Endothelial cell of umbilical vein (primary cell): ENCODE measurements at regions not wholly inside any gene's neighbourhood (a gene's known extent, or its start where the extent isn't known, plus 50 kb on each side); places are given as distances from the start of the nearest gene placed in this dataset.

Source experiments
- BruUV-seq: library from RNA; stranded (reverse); fragments of 400-500 nt; replicated peaks from 2 replicates; lab custom pipeline; 2021; lab: Mats Ljungman, UMichigan
- CTCF ChIA-PET: fragments of 300-600, 350-600 bp; sonication (Branson Sonifier 250); formaldehyde crosslinking; loops from one replicate; lab custom pipeline; 2021; ENCODE audit warnings: antibody characterized with exemption, inconsistent platforms; lab: Charles Lee
- POLR2A ChIA-PET: fragments of 300-600, 350-600 bp; sonication (Branson Sonifier 250); formaldehyde crosslinking; loops from one replicate; lab custom pipeline; 2021; ENCODE audit warnings: antibody characterized with exemption, inconsistent platforms; lab: Charles Lee
- DNase-seq: peaks from one replicate; pipeline ENCODE4 v3.0.0-alpha.2; 2011; ENCODE audit warnings: low read depth, low spot score
- FAIRE-seq: peaks from 2 replicates; lab custom pipeline; 2011; peaks lifted over from hg19 to GRCh38; lab: Jason Lieb, UNC
- H2AFZ ChIP-seq: 2 replicates; pipeline ENCODE4 v1.6.0; 2012; ENCODE audit warnings: low read depth, low read length, control low read depth, inconsistent platforms
- H3K27ac ChIP-seq: 2 replicates; pipeline ENCODE4 v1.5.1; 2011; ENCODE audit warnings: low read depth, mild to moderate bottlenecking, control low read depth, low read length, moderate library complexity; ENCODE audit not compliant: insufficient read depth
- H3K27me3 ChIP-seq, 2 experiments: 2 replicates each; pipeline versions ENCODE4 v1.6.0 to v1.6.1; 2011; ENCODE audit warnings: low read length in 2 of 2, mixed read lengths in 1 of 2; ENCODE audit not compliant: control insufficient read depth in 2 of 2, insufficient read depth in 2 of 2
- H3K36me3 ChIP-seq, 2 experiments: 2 replicates in 1 of 2; 3 replicates in 1 of 2; pipeline ENCODE4 v1.5.1; 2011; ENCODE audit warnings: low read length in 2 of 2, mild to moderate bottlenecking in 1 of 2, moderate library complexity in 1 of 2; ENCODE audit not compliant: control insufficient read depth in 2 of 2, insufficient read depth in 2 of 2; ENCODE audit errors: extremely low read depth in 1 of 2
- H3K4me1 ChIP-seq: 3 replicates; pipeline ENCODE4 v1.5.1; 2011; ENCODE audit warnings: mild to moderate bottlenecking, low read length; ENCODE audit not compliant: control insufficient read depth, insufficient read depth; ENCODE audit errors: extremely low read depth
- H3K4me2 ChIP-seq: 2 replicates; pipeline ENCODE4 v1.6.1; 2011; ENCODE audit warnings: low read length, control low read depth, mixed read lengths; ENCODE audit not compliant: insufficient read depth
- H3K4me3 ChIP-seq, 3 experiments: fragments of 200-600 bp in 1 of 3; sonication (generic), shearing (Covaris generic) in 1 of 3; replicated peaks in 1 of 3; 2 replicates each; pipeline ENCODE4 v1.5.1; 2011 to 2016; ENCODE audit warnings: control low read depth in 3 of 3, low read length in 3 of 3, mild to moderate bottlenecking in 2 of 3, inconsistent platforms in 1 of 3, low read depth in 1 of 3, moderate library complexity in 1 of 3; ENCODE audit not compliant: insufficient read depth in 1 of 3
- H3K79me2 ChIP-seq: 2 replicates; pipeline ENCODE4 v1.6.0; 2012; ENCODE audit warnings: low read length, inconsistent platforms; ENCODE audit not compliant: control insufficient read depth, insufficient read depth
- H3K9ac ChIP-seq: replicated peaks from 2 replicates; pipeline ENCODE3; 2011; ENCODE audit warnings: low read length, control low read depth; ENCODE audit not compliant: insufficient read depth; ENCODE audit errors: extremely low read depth
- H3K9me1 ChIP-seq: replicated peaks from 3 replicates; pipeline ENCODE4 v1.6.0; 2011; ENCODE audit warnings: mild to moderate bottlenecking, low read length; ENCODE audit not compliant: control insufficient read depth, insufficient read depth; ENCODE audit errors: extremely low read depth
- H3K9me3 ChIP-seq: replicated peaks from 2 replicates; pipeline ENCODE4 v1.5.1; 2012; ENCODE audit warnings: low read length, inconsistent platforms; ENCODE audit not compliant: control insufficient read depth, insufficient read depth
- H4K20me1 ChIP-seq: replicated peaks from 2 replicates; pipeline ENCODE3; 2011; ENCODE audit warnings: mild to moderate bottlenecking, low read length; ENCODE audit not compliant: control insufficient read depth, insufficient read depth; ENCODE audit errors: extremely low read depth
- EZH2 ChIP-seq: IDR thresholded peaks from 2 replicates; pipeline ENCODE4 v1.6.1; 2012; ENCODE audit warnings: borderline replicate concordance, low read depth, mild to moderate bottlenecking, moderate library complexity, low read length, inconsistent platforms; ENCODE audit not compliant: severe bottlenecking
- FOS ChIP-seq: IDR thresholded peaks from 2 replicates; pipeline ENCODE4 v1.6.1; 2011; ENCODE audit warnings: mild to moderate bottlenecking, low read length, moderate library complexity, borderline replicate concordance; ENCODE audit not compliant: insufficient read depth
- GATA2 ChIP-seq: IDR thresholded peaks from 2 replicates; pipeline ENCODE4 v1.7.0; 2011; ENCODE audit warnings: low read depth, mild to moderate bottlenecking, moderate library complexity, mixed read lengths, low read length; ENCODE audit not compliant: insufficient read length, insufficient read depth
- JUN ChIP-seq: IDR thresholded peaks from 2 replicates; pipeline ENCODE4 v1.6.1; 2011; ENCODE audit warnings: borderline replicate concordance, low read depth; ENCODE audit not compliant: insufficient read length, insufficient read depth
- MYC ChIP-seq: IDR thresholded peaks from one replicate; pipeline ENCODE4 v1.6.1; 2011; ENCODE audit warnings: mild to moderate bottlenecking, low read depth, low read length
- POLR2A ChIP-seq: IDR thresholded peaks from 2 replicates; pipeline ENCODE4 v1.6.1; 2012; ENCODE audit warnings: low read depth, mild to moderate bottlenecking, control low read depth, low read length
- POLR2AphosphoS5 ChIP-seq: IDR thresholded peaks from 2 replicates; pipeline ENCODE4 v1.6.1; 2012; ENCODE audit warnings: low read depth, mild to moderate bottlenecking, control low read depth, low read length, moderate library complexity; ENCODE audit not compliant: insufficient read depth
- dilution Hi-C: fragments of 300-500 bp; cut with MboI; formaldehyde crosslinking; loops from one replicate; pipeline ENCODE4 v1.15.0; 2019; ENCODE audit warnings: low sequenced_read_pairs; ENCODE audit not compliant: extremely low pct_ligation_motif_present
- intact Hi-C: fragments of 100-400 bp; cut with micrococcal nuclease; formaldehyde crosslinking; loops from one replicate; pipeline ENCODE4 v1.10.0; 2022
- TF ChIP-seq, protein P1 (sequence below), 2 donors: IDR thresholded peaks; 1 replicate in 1 of 2; 2 replicates in 1 of 2; pipeline ENCODE4 v1.5.1; 2011; ENCODE audit warnings: low read length in 2 of 2, mild to moderate bottlenecking in 2 of 2, moderate library complexity in 2 of 2, control low read depth in 1 of 2, inconsistent platforms in 1 of 2, low read depth in 1 of 2; ENCODE audit not compliant: insufficient read depth in 1 of 2; ENCODE audit errors: extremely low read depth in 1 of 2
- TF ChIP-seq, protein P2 (sequence below): IDR thresholded peaks from 2 replicates; pipeline ENCODE4 v1.6.1; 2011; ENCODE audit not compliant: insufficient read depth, insufficient read length

DNA sequence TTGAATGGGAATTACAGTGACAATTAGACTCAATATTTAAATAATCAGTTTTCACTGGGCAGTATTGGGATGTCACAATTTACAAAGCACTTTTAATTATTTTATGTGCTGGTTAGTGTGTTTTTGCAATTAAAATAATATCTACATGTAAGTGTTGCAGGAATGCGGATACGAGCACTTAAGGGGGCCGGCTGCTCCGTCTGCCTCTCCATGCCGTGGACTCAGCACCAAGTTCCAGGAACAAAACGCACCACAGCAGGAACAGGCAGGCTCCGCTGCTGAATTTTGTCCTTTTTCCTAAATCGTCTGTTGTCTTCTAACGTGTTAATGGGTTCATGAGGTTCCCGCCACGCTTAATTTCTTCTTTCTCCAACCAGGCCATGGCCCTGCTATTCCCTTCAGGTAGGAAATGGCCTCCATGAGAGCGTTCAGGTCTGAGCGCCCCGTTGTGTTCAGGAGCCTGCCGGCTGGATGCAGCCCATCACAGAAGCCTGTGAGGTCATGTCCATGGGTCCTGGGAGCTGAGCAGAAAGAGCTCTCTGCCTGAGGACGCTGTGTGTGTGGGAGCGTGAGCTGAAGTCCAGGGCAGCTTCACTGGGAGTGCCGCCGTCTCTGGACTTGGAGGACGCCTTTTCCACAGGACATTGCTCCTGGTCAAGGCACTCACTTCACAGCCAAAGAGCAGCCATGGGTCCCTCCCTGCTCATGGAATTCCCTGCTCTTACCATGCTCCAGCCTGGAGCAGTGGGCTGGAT lies 730.3 kb downstream of the BRD1 start:
- no TSS peak for BruUV-seq
- CTCF ChIA-PET = no interaction called here

More for the DNA sequence above, 730.3 kb downstream of the BRD1 start:
- no peak overlapping the region for H3K4me2 ChIP-seq
- H3K27ac ChIP-seq = no peak overlapping the region
- no peak overlapping the region for H2AFZ ChIP-seq
- H3K4me1 ChIP-seq = no peaks in the 10 kb centered on the region
- dilution Hi-C loops (no loop called here), intact Hi-C loops (no loop called here)
- no peak for FAIRE-seq
- no peak for DNase-seq
- H3K4me3 ChIP-seq = no peak overlapping the region
- H3K27me3 ChIP-seq = no peaks in the 10 kb centered on the region
- H3K36me3 ChIP-seq = no peaks in the 10 kb centered on the region
- peaks cover 5% of the 10 kb centered on the region for H3K9me3 ChIP-seq
- no peak for TF ChIP-seq MYC
- TF ChIP-seq POLR2AphosphoS5 = no peak
- TF ChIP-seq EZH2 = no peak
- TF ChIP-seq, protein P1, sequence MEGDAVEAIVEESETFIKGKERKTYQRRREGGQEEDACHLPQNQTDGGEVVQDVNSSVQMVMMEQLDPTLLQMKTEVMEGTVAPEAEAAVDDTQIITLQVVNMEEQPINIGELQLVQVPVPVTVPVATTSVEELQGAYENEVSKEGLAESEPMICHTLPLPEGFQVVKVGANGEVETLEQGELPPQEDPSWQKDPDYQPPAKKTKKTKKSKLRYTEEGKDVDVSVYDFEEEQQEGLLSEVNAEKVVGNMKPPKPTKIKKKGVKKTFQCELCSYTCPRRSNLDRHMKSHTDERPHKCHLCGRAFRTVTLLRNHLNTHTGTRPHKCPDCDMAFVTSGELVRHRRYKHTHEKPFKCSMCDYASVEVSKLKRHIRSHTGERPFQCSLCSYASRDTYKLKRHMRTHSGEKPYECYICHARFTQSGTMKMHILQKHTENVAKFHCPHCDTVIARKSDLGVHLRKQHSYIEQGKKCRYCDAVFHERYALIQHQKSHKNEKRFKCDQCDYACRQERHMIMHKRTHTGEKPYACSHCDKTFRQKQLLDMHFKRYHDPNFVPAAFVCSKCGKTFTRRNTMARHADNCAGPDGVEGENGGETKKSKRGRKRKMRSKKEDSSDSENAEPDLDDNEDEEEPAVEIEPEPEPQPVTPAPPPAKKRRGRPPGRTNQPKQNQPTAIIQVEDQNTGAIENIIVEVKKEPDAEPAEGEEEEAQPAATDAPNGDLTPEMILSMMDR (IDR thresholded peaks at IDR 0.05; ENCODE audit: extremely low read depth in 1 of 2, insufficient read depth in 1 of 2, low read depth in 1 of 2, low read length in 2 of 2) = no peak
- TF ChIP-seq, protein P2, sequence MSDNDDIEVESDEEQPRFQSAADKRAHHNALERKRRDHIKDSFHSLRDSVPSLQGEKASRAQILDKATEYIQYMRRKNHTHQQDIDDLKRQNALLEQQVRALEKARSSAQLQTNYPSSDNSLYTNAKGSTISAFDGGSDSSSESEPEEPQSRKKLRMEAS = no peak
- TF ChIP-seq FOS = no peak
- no peak for TF ChIP-seq JUN
- no peak for TF ChIP-seq GATA2
- no peak for TF ChIP-seq POLR2A
- H3K9ac ChIP-seq = no peak overlapping the region
- H4K20me1 ChIP-seq = no peaks in the 10 kb centered on the region
- POLR2A ChIA-PET = no interaction called here
- H3K9me1 ChIP-seq = no peaks in the 10 kb centered on the region
- H3K79me2 ChIP-seq = no peaks in the 10 kb centered on the region
